ENCODE measurements at regions not wholly inside any gene's neighbourhood (a gene's known extent, or its start where the extent isn't known, plus 50 kb on each side); places are given as distances from the start of the nearest gene placed in this dataset.

- DNase-seq = no peak
These were observed 349.8 kb downstream of the TNS1 start for GRCh38 chr2:217652761-217653639.

DNA sequence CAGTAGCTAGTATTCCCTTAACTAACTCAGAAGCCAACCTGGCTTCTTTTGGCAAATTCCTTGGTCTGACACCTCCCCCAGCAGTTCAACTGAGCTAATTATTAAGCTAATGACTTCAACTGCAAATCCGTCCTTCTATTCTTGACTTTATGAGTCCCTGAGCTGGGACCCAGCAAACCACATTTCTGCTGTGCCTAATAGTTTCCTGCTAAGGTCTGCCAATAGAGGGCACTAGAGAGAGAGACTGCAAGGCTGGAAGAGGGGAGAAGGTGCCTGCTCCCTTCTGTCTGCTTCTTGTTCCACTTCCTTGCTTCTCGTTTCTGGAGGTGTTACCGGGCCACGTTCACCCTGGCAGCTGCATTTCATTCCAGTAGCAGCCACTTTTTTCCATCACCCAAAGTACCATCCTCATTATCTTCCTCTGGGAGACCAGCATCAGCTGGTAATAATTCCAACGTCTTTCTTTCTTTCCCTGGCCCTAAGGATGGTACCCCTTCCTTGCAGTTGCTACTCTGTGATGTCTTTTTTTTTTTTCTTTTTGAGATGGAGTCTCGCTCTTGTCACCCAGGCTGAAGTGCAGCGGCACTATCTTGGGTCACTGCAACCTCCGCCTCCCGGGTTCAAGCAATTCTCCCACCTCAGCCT is 352.0 kb downstream of the TNS1 start:
- DNase-seq = no peak

GRCh38 chr2:217650229-217650628 is 352.6 kb downstream of the TNS1 start:
- DNase-seq = no peak

DNA sequence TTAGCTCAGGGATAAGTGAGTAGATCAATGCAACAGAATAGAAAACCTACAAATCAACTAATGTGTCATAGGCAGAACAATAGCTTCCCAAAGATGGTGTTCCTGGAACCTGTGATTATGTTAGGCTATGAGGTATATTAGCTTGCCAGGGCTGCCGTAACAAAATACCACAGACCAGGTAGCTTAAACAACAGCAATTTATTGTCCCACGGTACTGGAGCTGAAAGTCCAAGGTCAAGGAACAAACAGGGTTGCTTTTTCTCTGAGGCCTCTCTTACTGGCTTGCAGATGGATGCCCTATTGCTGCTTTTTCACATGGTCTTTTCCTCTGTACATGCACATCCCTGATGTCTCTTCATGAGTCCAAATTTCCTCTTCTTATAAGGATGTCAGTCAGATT is 354.9 kb downstream of the TNS1 start:
- no peak for DNase-seq

- DNase-seq = no peak
These were observed 355.6 kb downstream of the TNS1 start for GRCh38 chr2:217647226-217647625.

DNA sequence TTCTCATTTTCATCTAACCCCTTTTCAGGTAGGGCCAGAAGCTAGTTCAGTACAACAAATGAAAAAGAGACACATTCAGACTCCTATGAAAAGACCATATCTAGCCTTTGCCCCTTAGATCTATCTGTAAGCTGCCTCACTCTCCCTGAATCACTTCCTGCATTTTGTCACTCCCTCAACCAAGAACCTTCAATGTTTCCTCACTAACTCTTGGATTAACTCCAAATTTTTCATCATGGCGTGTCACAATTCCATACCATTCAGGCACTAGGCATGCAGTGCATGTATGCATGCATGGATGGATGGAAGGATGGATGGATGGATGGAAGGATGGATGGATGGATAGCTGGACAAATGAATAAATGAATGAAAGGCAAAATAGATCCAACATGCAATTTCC is 356.9 kb downstream of the TNS1 start:
- no peak for DNase-seq

- DNase-seq = no peak
These were observed 358.9 kb downstream of the TNS1 start for GRCh38 chr2:217643789-217644301.

DNA sequence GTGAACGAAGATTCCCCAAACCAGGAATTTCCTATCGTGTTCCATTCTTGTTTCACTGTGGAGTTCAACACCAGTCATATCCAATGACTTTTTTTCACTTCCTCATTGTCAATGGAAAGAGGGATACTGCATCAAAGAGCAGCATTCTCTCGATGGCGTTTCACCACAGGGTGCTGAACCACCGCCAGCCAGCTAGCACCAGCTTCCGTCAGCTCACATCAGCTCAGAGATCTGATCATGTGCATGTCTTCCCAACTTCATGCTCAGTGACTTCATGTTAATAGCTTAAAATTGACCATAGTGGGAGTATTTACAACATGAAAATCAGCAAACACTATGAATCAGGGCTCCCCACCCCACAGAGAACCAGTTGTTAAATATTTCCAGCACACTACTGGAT is 359.9 kb downstream of the TNS1 start:
- DNase-seq = no peak

- no peak for DNase-seq
These were observed 360.8 kb downstream of the TNS1 start for GRCh38 chr2:217641960-217642359.

- no peak for DNase-seq
These were observed 363.3 kb downstream of the TNS1 start for GRCh38 chr2:217639481-217639880.

- no peak for DNase-seq
These were observed 364.3 kb downstream of the TNS1 start for GRCh38 chr2:217638533-217638932.

- no peak for DNase-seq
These were observed 364.8 kb downstream of the TNS1 start for GRCh38 chr2:217638031-217638430.

- no peak for DNase-seq
These were observed 365.7 kb downstream of the TNS1 start for GRCh38 chr2:217636991-217637561.

DNA sequence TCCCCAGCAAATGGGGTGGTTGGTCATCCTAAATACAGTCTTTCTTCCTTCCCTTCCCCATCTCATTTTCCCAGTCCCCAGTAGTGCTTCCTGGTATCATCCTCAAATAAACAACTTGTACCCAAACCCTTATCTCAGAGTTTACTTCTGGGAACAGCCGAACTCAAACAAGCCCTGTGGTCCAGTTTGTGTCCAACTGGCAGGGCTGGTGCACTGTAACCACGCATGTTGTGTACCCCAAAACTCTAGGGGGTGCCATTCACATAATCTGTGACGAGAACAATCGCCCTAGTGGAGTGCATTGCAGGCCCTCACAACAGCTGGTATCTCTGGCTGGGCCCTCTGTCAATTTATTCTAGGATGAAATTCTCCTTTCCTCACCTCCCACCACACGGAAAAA is 366.2 kb downstream of the TNS1 start:
- no peak for DNase-seq

DNA sequence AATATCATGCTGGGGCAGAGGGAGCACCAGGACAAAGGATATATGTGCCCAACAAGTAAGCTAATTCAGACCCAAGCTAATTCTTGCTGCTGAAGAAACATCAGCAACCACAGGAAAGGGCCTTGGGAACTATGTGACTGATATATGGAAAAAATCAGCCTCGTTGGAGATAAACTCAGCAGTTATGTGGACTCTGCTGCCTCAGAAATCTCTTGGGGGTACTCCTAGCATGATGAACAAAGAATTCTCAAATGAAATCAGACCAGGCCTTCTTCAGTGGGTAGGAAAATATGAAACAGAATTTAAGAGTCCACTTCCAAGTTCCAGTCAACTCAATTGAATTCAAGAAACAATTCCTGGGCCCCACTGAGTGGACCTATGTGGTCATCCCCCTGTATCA is 367.9 kb downstream of the TNS1 start:
- DNase-seq = no peak

DNA sequence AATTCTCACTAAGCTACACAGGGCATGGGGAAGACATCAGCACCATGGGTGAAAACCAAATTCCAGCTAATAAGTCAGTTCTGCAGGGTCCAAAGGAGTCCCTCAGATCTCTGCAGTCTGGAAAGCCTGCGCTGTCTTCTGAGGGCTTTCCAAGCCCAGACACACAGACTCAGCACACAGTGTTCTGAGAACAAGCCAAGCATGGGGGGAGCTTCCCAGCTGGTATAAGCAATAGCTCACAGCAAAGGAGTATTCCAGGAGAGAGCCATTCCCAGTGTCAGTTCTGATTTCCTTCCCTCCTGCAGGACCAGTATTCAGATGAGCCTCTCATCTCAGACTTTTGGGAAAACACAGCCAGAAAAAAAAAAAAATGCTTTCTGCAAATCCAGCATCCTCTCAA is 370.8 kb downstream of the TNS1 start:
- no peak for DNase-seq

- no peak for DNase-seq
These were observed 371.7 kb downstream of the TNS1 start for GRCh38 chr2:217631115-217631514.

DNA sequence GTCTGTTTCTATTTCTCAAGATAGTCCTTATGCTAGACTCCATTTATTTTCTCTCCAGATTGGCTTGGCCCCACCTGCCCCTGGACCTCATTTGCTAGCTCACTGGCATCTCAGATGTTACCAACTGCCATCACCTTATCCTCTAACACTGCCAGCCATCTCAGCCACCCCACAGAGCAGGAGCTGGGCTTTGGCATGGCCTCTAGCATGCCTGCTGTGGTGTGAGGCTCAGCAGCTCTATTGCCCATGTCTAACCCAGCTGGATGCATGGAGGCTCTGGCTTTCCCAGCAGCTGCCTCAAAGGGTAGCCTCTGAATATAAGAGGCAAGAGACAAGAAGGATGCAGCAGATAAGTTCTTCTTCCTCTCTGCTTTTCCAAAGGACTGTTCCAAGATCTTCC is 373.4 kb downstream of the TNS1 start:
- no peak for DNase-seq

DNA sequence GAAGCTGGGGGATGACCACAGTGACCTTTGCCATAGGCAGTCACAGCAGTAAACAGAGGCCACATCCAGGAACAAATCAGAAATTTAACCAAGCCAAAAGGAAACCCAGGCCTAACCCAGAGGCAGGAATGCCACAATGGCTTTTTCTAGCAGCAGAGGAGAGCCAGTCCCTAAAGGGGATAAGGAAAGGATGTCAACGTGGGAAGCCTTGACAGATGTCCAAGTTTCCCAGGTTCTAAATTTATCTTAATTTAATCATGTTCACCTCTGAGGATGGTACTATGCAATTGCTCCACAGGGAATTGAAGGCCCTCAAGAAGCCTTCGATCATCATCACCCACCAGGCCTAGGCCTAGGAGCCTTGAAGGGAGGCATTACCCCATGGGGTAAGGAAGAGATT is 374.7 kb downstream of the TNS1 start:
- DNase-seq = no peak

DNA sequence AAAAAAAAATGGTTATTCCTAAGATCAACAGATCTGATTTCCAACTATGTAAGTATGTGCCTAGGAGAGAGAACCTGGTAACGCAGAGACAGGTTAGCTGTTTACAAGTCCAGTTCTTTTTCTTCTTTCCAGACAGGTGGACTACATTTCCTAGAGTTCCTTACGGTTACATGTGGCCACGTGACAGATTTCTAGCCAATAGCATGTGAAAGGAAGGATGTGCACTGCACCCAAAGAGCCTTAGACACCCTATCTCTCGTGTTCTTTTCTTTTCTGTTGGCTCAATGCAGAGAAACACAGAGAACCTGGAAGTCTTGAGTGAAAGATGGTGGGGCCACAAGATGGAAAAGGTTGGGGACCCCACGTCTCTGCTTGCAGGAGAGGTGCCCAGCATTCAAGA is 375.9 kb downstream of the TNS1 start:
- no peak for DNase-seq

DNA sequence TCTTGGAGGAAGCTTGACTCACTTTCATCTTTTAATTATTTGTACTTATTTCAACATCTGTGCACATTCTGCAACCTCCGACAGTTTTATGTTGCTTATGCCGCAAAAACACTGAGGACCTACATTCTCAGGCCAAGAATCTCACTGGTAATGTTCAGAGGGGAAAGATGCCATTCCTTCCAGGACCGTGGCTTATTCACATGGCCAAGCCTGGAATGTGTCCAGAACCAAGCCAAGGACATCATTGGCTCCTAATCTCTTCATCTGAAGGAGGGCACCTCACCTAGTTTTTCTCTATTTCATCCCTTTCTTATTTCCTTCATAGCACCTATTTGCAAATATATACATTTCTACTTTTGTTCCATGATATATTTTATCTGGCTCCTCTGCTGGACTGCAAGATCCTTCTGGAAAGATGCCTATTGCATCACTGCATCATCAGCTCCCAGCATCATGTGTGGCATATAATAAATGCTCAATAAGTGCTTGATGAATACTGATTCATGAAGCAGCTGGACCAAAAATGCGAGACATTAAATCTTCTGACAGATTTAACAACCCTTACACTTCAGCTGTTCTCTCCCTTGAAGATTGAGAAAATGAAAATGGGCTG is 377.1 kb downstream of the TNS1 start:
- DNase-seq = no peak

DNA sequence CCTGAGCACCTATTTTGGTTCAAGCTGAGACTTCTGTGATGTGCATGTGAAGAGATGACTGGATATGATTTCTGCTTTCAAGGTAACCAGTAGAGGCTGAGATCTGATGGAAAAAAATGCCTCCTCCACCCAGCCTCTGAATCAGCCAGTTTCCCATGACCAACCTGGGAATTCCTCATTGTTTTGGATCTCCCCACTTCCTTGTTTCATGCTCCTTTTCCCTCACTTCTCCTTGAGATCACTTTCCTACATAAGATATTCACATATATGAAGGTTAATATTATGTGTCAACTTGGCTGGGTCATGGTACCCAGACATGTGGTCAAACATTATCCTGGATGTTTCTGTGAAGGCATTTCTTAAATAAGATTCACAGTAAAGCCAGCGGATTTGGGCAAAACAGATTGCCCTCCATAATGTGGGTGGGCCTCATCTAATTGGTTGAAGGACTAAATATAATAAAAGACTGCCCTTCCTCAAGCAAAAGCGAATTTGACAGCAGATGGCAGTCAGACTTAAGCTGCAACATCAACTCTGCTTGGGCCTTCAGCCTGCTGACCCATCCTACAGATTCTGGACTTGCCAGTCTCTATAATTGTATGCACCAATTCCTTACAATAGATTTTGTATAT is 379.4 kb downstream of the TNS1 start:
- DNase-seq = no peak
